NCI-H524 treated with DMSO at 0.1 percent for 48 hours (cell line): ENCODE measurements at regions not wholly inside any gene's neighbourhood (a gene's known extent, or its start where the extent isn't known, plus 50 kb on each side); places are given as distances from the start of the nearest gene placed in this dataset.

Experiments
- DNase-seq: peaks from one replicate; lab custom pipeline; 2025; lab: John Stamatoyannopoulos, UW

GRCh38 chr21:25422610-25423608, 184.4 kb downstream of the MRPL39 start:
- DNase-seq = no peak

- DNase-seq = peak; percentile 7
These were observed 185.8 kb downstream of the MRPL39 start for GRCh38 chr21:25421321-25422028.

- DNase-seq = no peak
These were observed 186.4 kb downstream of the MRPL39 start for GRCh38 chr21:25420831-25421230.

GRCh38 chr21:25416669-25417068, 190.6 kb downstream of the MRPL39 start:
- no peak for DNase-seq

- no peak for DNase-seq
These were observed 195.2 kb downstream of the MRPL39 start for GRCh38 chr21:25412100-25412499.

GRCh38 chr21:25409978-25410377, 197.3 kb downstream of the MRPL39 start:
- DNase-seq = peak; percentile 84

GRCh38 chr21:25408666-25409065, 198.6 kb downstream of the MRPL39 start:
- no peak for DNase-seq

- no peak for DNase-seq
These were observed 200.2 kb downstream of the MRPL39 start for GRCh38 chr21:25406887-25407579.

GRCh38 chr21:25405984-25406383, 201.3 kb downstream of the MRPL39 start:
- no peak for DNase-seq

- DNase-seq = no peak
These were observed 204.9 kb downstream of the MRPL39 start for GRCh38 chr21:25402134-25402961.

- DNase-seq = no peak
These were observed 206.9 kb downstream of the MRPL39 start for GRCh38 chr21:25400427-25400826.

GRCh38 chr21:25398630-25399029, 208.7 kb downstream of the MRPL39 start:
- DNase-seq = no peak

GRCh38 chr21:25396135-25396711, 211.1 kb downstream of the MRPL39 start:
- no peak for DNase-seq

GRCh38 chr21:25391777-25392176, 215.5 kb downstream of the MRPL39 start:
- DNase-seq = no peak

- DNase-seq = no peak
These were observed 216.6 kb downstream of the MRPL39 start for GRCh38 chr21:25390701-25391100.

- DNase-seq = no peak
These were observed 219.6 kb downstream of the MRPL39 start for GRCh38 chr21:25387665-25388064.

GRCh38 chr21:25385911-25386474, 221.3 kb downstream of the MRPL39 start:
- peak; percentile 53 for DNase-seq

- DNase-seq = no peak
These were observed 221.9 kb downstream of the MRPL39 start for GRCh38 chr21:25385341-25385740.

- no peak for DNase-seq
These were observed 222.5 kb downstream of the MRPL39 start for GRCh38 chr21:25384782-25385181.

- DNase-seq = no peak
These were observed 223.7 kb downstream of the MRPL39 start for GRCh38 chr21:25383545-25383944.

- no peak for DNase-seq
These were observed 225.3 kb downstream of the MRPL39 start for GRCh38 chr21:25381936-25382452.
